Endothelial cell of umbilical vein (primary cell): ENCODE measurements at regions not wholly inside any gene's neighbourhood (a gene's known extent, or its start where the extent isn't known, plus 50 kb on each side); places are given as distances from the start of the nearest gene placed in this dataset.

Source experiments
- BruUV-seq: library from RNA; stranded (reverse); fragments of 400-500 nt; replicated peaks from 2 replicates; lab custom pipeline; 2021; lab: Mats Ljungman, UMichigan
- CTCF ChIA-PET: fragments of 300-600, 350-600 bp; sonication (Branson Sonifier 250); formaldehyde crosslinking; loops from one replicate; lab custom pipeline; 2021; ENCODE audit warnings: antibody characterized with exemption, inconsistent platforms; lab: Charles Lee
- POLR2A ChIA-PET: fragments of 300-600, 350-600 bp; sonication (Branson Sonifier 250); formaldehyde crosslinking; loops from one replicate; lab custom pipeline; 2021; ENCODE audit warnings: antibody characterized with exemption, inconsistent platforms; lab: Charles Lee
- DNase-seq: peaks from one replicate; pipeline ENCODE4 v3.0.0-alpha.2; 2011; ENCODE audit warnings: low read depth, low spot score
- FAIRE-seq: peaks from 2 replicates; lab custom pipeline; 2011; peaks lifted over from hg19 to GRCh38; lab: Jason Lieb, UNC
- H2AFZ ChIP-seq: 2 replicates; pipeline ENCODE4 v1.6.0; 2012; ENCODE audit warnings: low read depth, low read length, control low read depth, inconsistent platforms
- H3K27ac ChIP-seq: 2 replicates; pipeline ENCODE4 v1.5.1; 2011; ENCODE audit warnings: low read depth, mild to moderate bottlenecking, control low read depth, low read length, moderate library complexity; ENCODE audit not compliant: insufficient read depth
- H3K27me3 ChIP-seq, 2 experiments: 2 replicates each; pipeline versions ENCODE4 v1.6.0 to v1.6.1; 2011; ENCODE audit warnings: low read length in 2 of 2, mixed read lengths in 1 of 2; ENCODE audit not compliant: control insufficient read depth in 2 of 2, insufficient read depth in 2 of 2
- H3K36me3 ChIP-seq, 2 experiments: 2 replicates in 1 of 2; 3 replicates in 1 of 2; pipeline ENCODE4 v1.5.1; 2011; ENCODE audit warnings: low read length in 2 of 2, mild to moderate bottlenecking in 1 of 2, moderate library complexity in 1 of 2; ENCODE audit not compliant: control insufficient read depth in 2 of 2, insufficient read depth in 2 of 2; ENCODE audit errors: extremely low read depth in 1 of 2
- H3K4me1 ChIP-seq: 3 replicates; pipeline ENCODE4 v1.5.1; 2011; ENCODE audit warnings: mild to moderate bottlenecking, low read length; ENCODE audit not compliant: control insufficient read depth, insufficient read depth; ENCODE audit errors: extremely low read depth
- H3K4me2 ChIP-seq: 2 replicates; pipeline ENCODE4 v1.6.1; 2011; ENCODE audit warnings: low read length, control low read depth, mixed read lengths; ENCODE audit not compliant: insufficient read depth
- H3K4me3 ChIP-seq, 3 experiments: fragments of 200-600 bp in 1 of 3; sonication (generic), shearing (Covaris generic) in 1 of 3; replicated peaks in 1 of 3; 2 replicates each; pipeline ENCODE4 v1.5.1; 2011 to 2016; ENCODE audit warnings: control low read depth in 3 of 3, low read length in 3 of 3, mild to moderate bottlenecking in 2 of 3, inconsistent platforms in 1 of 3, low read depth in 1 of 3, moderate library complexity in 1 of 3; ENCODE audit not compliant: insufficient read depth in 1 of 3
- H3K79me2 ChIP-seq: 2 replicates; pipeline ENCODE4 v1.6.0; 2012; ENCODE audit warnings: low read length, inconsistent platforms; ENCODE audit not compliant: control insufficient read depth, insufficient read depth
- H3K9ac ChIP-seq: replicated peaks from 2 replicates; pipeline ENCODE3; 2011; ENCODE audit warnings: low read length, control low read depth; ENCODE audit not compliant: insufficient read depth; ENCODE audit errors: extremely low read depth
- H3K9me1 ChIP-seq: replicated peaks from 3 replicates; pipeline ENCODE4 v1.6.0; 2011; ENCODE audit warnings: mild to moderate bottlenecking, low read length; ENCODE audit not compliant: control insufficient read depth, insufficient read depth; ENCODE audit errors: extremely low read depth
- H3K9me3 ChIP-seq: replicated peaks from 2 replicates; pipeline ENCODE4 v1.5.1; 2012; ENCODE audit warnings: low read length, inconsistent platforms; ENCODE audit not compliant: control insufficient read depth, insufficient read depth
- H4K20me1 ChIP-seq: replicated peaks from 2 replicates; pipeline ENCODE3; 2011; ENCODE audit warnings: mild to moderate bottlenecking, low read length; ENCODE audit not compliant: control insufficient read depth, insufficient read depth; ENCODE audit errors: extremely low read depth
- CTCF ChIP-seq, 2 donors: IDR thresholded peaks; 1 replicate in 1 of 2; 2 replicates in 1 of 2; pipeline ENCODE4 v1.5.1; 2011; ENCODE audit warnings: low read length in 2 of 2, mild to moderate bottlenecking in 2 of 2, moderate library complexity in 2 of 2, control low read depth in 1 of 2, inconsistent platforms in 1 of 2, low read depth in 1 of 2; ENCODE audit not compliant: insufficient read depth in 1 of 2; ENCODE audit errors: extremely low read depth in 1 of 2
- EZH2 ChIP-seq: IDR thresholded peaks from 2 replicates; pipeline ENCODE4 v1.6.1; 2012; ENCODE audit warnings: borderline replicate concordance, low read depth, mild to moderate bottlenecking, moderate library complexity, low read length, inconsistent platforms; ENCODE audit not compliant: severe bottlenecking
- FOS ChIP-seq: IDR thresholded peaks from 2 replicates; pipeline ENCODE4 v1.6.1; 2011; ENCODE audit warnings: mild to moderate bottlenecking, low read length, moderate library complexity, borderline replicate concordance; ENCODE audit not compliant: insufficient read depth
- GATA2 ChIP-seq: IDR thresholded peaks from 2 replicates; pipeline ENCODE4 v1.7.0; 2011; ENCODE audit warnings: low read depth, mild to moderate bottlenecking, moderate library complexity, mixed read lengths, low read length; ENCODE audit not compliant: insufficient read length, insufficient read depth
- JUN ChIP-seq: IDR thresholded peaks from 2 replicates; pipeline ENCODE4 v1.6.1; 2011; ENCODE audit warnings: borderline replicate concordance, low read depth; ENCODE audit not compliant: insufficient read length, insufficient read depth
- MAX ChIP-seq: IDR thresholded peaks from 2 replicates; pipeline ENCODE4 v1.6.1; 2011; ENCODE audit not compliant: insufficient read depth, insufficient read length
- MYC ChIP-seq: IDR thresholded peaks from one replicate; pipeline ENCODE4 v1.6.1; 2011; ENCODE audit warnings: mild to moderate bottlenecking, low read depth, low read length
- POLR2A ChIP-seq: IDR thresholded peaks from 2 replicates; pipeline ENCODE4 v1.6.1; 2012; ENCODE audit warnings: low read depth, mild to moderate bottlenecking, control low read depth, low read length
- POLR2AphosphoS5 ChIP-seq: IDR thresholded peaks from 2 replicates; pipeline ENCODE4 v1.6.1; 2012; ENCODE audit warnings: low read depth, mild to moderate bottlenecking, control low read depth, low read length, moderate library complexity; ENCODE audit not compliant: insufficient read depth
- dilution Hi-C: fragments of 300-500 bp; cut with MboI; formaldehyde crosslinking; loops from one replicate; pipeline ENCODE4 v1.15.0; 2019; ENCODE audit warnings: low sequenced_read_pairs; ENCODE audit not compliant: extremely low pct_ligation_motif_present
- intact Hi-C: fragments of 100-400 bp; cut with micrococcal nuclease; formaldehyde crosslinking; loops from one replicate; pipeline ENCODE4 v1.10.0; 2022

GRCh38 chr10:42926843-42927242 is 144.2 kb downstream of the BMS1 start:
- CTCF ChIA-PET, result no interaction called here
- DNase-seq (no peak), FAIRE-seq (no peak)
- POLR2A ChIA-PET, result no interaction called here
- Histone ChIP-seq H3K9ac (no peak overlapping the region), H3K4me3 (no peak overlapping the region), H3K4me1 (no peaks in the 10 kb centered on the region), H3K9me3 (no peaks in the 10 kb centered on the region), H3K27ac (no peak overlapping the region), H3K4me2 (no peak overlapping the region), H3K79me2 (no peaks in the 10 kb centered on the region), H3K27me3 (no peaks in the 10 kb centered on the region), H3K9me1 (no peaks in the 10 kb centered on the region), H3K36me3 (no peaks in the 10 kb centered on the region), H2AFZ (no peak overlapping the region), H4K20me1 (no peaks in the 10 kb centered on the region)
- TF ChIP-seq EZH2 (no peak), MYC (no peak), MAX (no peak), POLR2A (no peak), POLR2AphosphoS5 (no peak), CTCF (IDR thresholded peaks at IDR 0.05; ENCODE audit: extremely low read depth in 1 of 2, insufficient read depth in 1 of 2, low read depth in 1 of 2, low read length in 2 of 2) (no peak), FOS (no peak), JUN (no peak), GATA2 (no peak)
- dilution Hi-C loops, result no loop called here
- no TSS peak for BruUV-seq
- intact Hi-C loops, result no loop called here
